Caco-2 (cell line): ENCODE measurements at regions not wholly inside any gene's neighbourhood (a gene's known extent, or its start where the extent isn't known, plus 50 kb on each side); places are given as distances from the start of the nearest gene placed in this dataset.
"Not testable (repeated sequence)": the region's sequence is repeated elsewhere in the genome, so short reads cannot be mapped to it uniquely, and the experiment has no call there.

Experiments used
- BruUV-seq: library from RNA; stranded (reverse); fragments of 400-500 nt; replicated peaks from 2 replicates; lab custom pipeline; 2021; lab: Mats Ljungman, UMichigan
- CTCF ChIA-PET: fragments of 300-600 bp; sonication (Branson Sonifier 250); formaldehyde crosslinking; loops from one replicate; lab custom pipeline; 2022; ENCODE audit warnings: antibody characterized with exemption; lab: Charles Lee
- POLR2A ChIA-PET: fragments of 300-600 bp; sonication (Branson Sonifier 250); formaldehyde crosslinking; loops from one replicate; lab custom pipeline; 2022; ENCODE audit warnings: antibody characterized with exemption; lab: Charles Lee
- DNase-seq, 2 experiments: peaks; one replicate each; pipeline versions ENCODE4 v3.0.0 to v3.0.0-alpha.2; 2020 to 2022
- H3K27me3 ChIP-seq: replicated peaks from 2 replicates; pipeline ENCODE4 v1.6.0; 2011; ENCODE audit warnings: low read length; ENCODE audit not compliant: control insufficient read depth, insufficient read depth
- H3K36me3 ChIP-seq: 2 replicates; pipeline ENCODE4 v1.5.1; 2011; ENCODE audit warnings: low read length; ENCODE audit not compliant: control insufficient read depth, insufficient read depth
- H3K4me1 ChIP-seq: fragments of 250-450 bp; sonication (Bioruptor Pico); 2 replicates; pipeline ENCODE4 v1.5.1; 2020; ENCODE audit warnings: mild to moderate bottlenecking
- H3K4me3 ChIP-seq: 2 replicates; pipeline ENCODE4 v1.5.1; 2011; ENCODE audit warnings: low read depth, mild to moderate bottlenecking, control low read depth, low read length
- H3K9me3 ChIP-seq: fragments of 250-450 bp; sonication (Bioruptor Pico); 2 replicates; pipeline ENCODE4 v1.5.1; 2020; ENCODE audit warnings: mild to moderate bottlenecking, moderate library complexity
- H3K27ac Mint-ChIP-seq: one replicate; pipeline ENCODE4 v1.8.0; 2022; ENCODE audit warnings: mixed read lengths; ENCODE audit not compliant: unreplicated experiment
- H3K27me3 Mint-ChIP-seq: one replicate; pipeline ENCODE4 v1.8.0; 2022; ENCODE audit warnings: mixed read lengths; ENCODE audit not compliant: insufficient read depth, unreplicated experiment
- H3K36me3 Mint-ChIP-seq: one replicate; pipeline ENCODE4 v1.8.0; 2022; ENCODE audit warnings: mild to moderate bottlenecking, mixed read lengths; ENCODE audit not compliant: insufficient read depth, unreplicated experiment
- H3K4me1 Mint-ChIP-seq: one replicate; pipeline ENCODE4 v1.8.0; 2022; ENCODE audit warnings: low read depth, mixed read lengths; ENCODE audit not compliant: unreplicated experiment
- H3K4me3 Mint-ChIP-seq: one replicate; pipeline ENCODE4 v1.8.0; 2022; ENCODE audit warnings: mild to moderate bottlenecking, moderate library complexity, mixed read lengths; ENCODE audit not compliant: unreplicated experiment
- H3K9me3 Mint-ChIP-seq: one replicate; pipeline ENCODE4 v1.8.0; 2022; ENCODE audit warnings: mixed read lengths; ENCODE audit not compliant: unreplicated experiment
- CTCF ChIP-seq, 2 experiments: fragments of 200-600 bp in 1 of 2; IDR thresholded peaks; 1 replicate in 1 of 2; 2 replicates in 1 of 2; pipeline versions ENCODE4 v1.5.1 to v1.8.0; 2011 to 2022; ENCODE audit warnings: antibody characterized with exemption in 1 of 2, control low read depth in 1 of 2, inconsistent platforms in 1 of 2, low read depth in 1 of 2, low read length in 1 of 2, mild to moderate bottlenecking in 1 of 2, moderate library complexity in 1 of 2; ENCODE audit not compliant: insufficient read depth in 1 of 2, severe bottlenecking in 1 of 2, unreplicated experiment in 1 of 2
- intact Hi-C: fragments of 100-400 bp; cut with micrococcal nuclease; formaldehyde crosslinking; loops from one replicate; pipeline ENCODE4 v1.10.0; 2022; ENCODE audit not compliant: unreplicated experiment

DNA sequence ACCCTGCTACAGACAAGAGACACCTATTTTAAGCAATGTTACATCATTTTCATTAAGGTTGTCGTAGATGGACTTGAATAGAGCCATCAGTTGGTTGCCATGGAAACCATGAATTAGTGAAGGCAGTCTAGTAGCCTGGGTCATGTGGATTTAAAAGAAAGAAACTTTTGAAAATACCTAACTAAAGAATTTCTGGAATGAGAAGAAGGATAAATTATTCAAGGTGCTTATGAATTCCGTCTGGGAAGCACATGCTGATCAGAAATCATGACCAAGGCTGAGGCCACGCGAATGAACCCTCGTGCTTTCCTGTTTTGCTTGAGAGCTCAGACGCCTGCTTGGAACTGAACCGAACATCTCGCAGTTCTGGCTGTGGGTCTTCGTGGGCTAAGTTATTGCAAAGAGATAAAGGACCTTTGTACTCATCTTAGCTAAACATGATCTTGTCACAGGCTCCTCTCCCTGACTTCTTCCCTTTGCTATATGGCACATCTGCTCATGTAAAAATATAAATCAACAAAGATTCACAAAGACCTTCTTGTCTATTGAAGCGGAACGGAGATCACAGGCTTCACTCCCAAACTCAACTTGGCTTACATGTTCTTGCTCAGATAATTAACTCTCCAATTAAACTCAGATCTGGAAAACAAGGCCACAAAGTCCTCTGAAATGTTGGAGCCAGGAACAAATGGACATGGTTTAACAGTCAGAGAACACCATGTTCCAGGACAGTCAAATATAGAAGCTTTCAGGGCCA, 140.2 kb downstream of the NUFIP1 start:
- CTCF ChIA-PET: no interaction called here
- TF ChIP-seq CTCF (IDR thresholded peaks at IDR 0.05; ENCODE audit: insufficient read depth in 1 of 2, low read depth in 1 of 2, low read length in 1 of 2, severe bottlenecking in 1 of 2, unreplicated experiment in 1 of 2): no peak
- DNase-seq: no peak
- Histone ChIP-seq H3K9me3 (no peaks in the 10 kb centered on the region), H3K4me3 (no peak overlapping the region), H3K27me3 (no peaks in the 10 kb centered on the region), H3K36me3 (no peaks in the 10 kb centered on the region; the same call in 1 of the 2 replicates), H3K4me1 (peaks cover 31% of the 10 kb centered on the region)
- Mint-ChIP-seq H3K36me3 (peaks cover 7% of the 10 kb centered on the region), H3K4me3 (no peak overlapping the region), H3K4me1 (peaks cover 26% of the 10 kb centered on the region), H3K27ac (peak overlapping the region; percentile 42), H3K27me3 (no peaks in the 10 kb centered on the region), H3K9me3 (no peaks in the 10 kb centered on the region)
- POLR2A ChIA-PET: no interaction called here
- no TSS peak for BruUV-seq
- intact Hi-C loops: no loop called here

- intact Hi-C loops, BruUV-seq: not testable (repeated sequence)
These were observed 143.8 kb downstream of the NUFIP1 start for GRCh38 chr13:44845281-44846058.

GRCh38 chr13:44844786-44845185, 144.5 kb downstream of the NUFIP1 start:
- intact Hi-C loops: no loop called here
- Mint-ChIP-seq H3K36me3 (no peaks in the 10 kb centered on the region), H3K27ac (no peak overlapping the region), H3K27me3 (no peaks in the 10 kb centered on the region), H3K4me1 (peaks cover 10% of the 10 kb centered on the region), H3K9me3 (no peaks in the 10 kb centered on the region), H3K4me3 (no peak overlapping the region)
- POLR2A ChIA-PET: no interaction called here
- CTCF ChIA-PET: no interaction called here
- Histone ChIP-seq H3K36me3 (no peaks in the 10 kb centered on the region), H3K27me3 (no peaks in the 10 kb centered on the region), H3K4me3 (no peak overlapping the region), H3K9me3 (no peaks in the 10 kb centered on the region), H3K4me1 (peaks cover 10% of the 10 kb centered on the region)
- no peak for DNase-seq
- no peak for TF ChIP-seq CTCF (IDR thresholded peaks at IDR 0.05; ENCODE audit: insufficient read depth in 1 of 2, low read depth in 1 of 2, low read length in 1 of 2, severe bottlenecking in 1 of 2, unreplicated experiment in 1 of 2)
- no TSS peak for BruUV-seq

More at GRCh38 chr13:44845281-44846058, 143.8 kb downstream of the NUFIP1 start:
- H3K36me3 Mint-ChIP-seq, H3K27me3 Mint-ChIP-seq, H3K36me3 ChIP-seq, H3K27ac Mint-ChIP-seq, H3K4me3 Mint-ChIP-seq, H3K4me3 ChIP-seq, H3K4me1 ChIP-seq, POLR2A ChIA-PET, H3K9me3 ChIP-seq, H3K27me3 ChIP-seq, CTCF ChIA-PET, H3K9me3 Mint-ChIP-seq, DNase-seq: not testable (repeated sequence)
- peaks cover 12% of the 10 kb centered on the region for H3K4me1 Mint-ChIP-seq
